Smooth muscle cell (in vitro differentiated cells): ENCODE measurements at regions not wholly inside any gene's neighbourhood (a gene's known extent, or its start where the extent isn't known, plus 50 kb on each side); places are given as distances from the start of the nearest gene placed in this dataset.

Source experiments
- DNase-seq: peaks from one replicate; lab custom pipeline; 2025; ENCODE audit not compliant: unreplicated experiment; lab: John Stamatoyannopoulos, UW
- H2AFZ ChIP-seq: fragments of 200-600 bp; sonication (generic); 2 replicates; pipeline ENCODE4 v1.6.0; 2016; ENCODE audit warnings: antibody characterized with exemption, low read depth, mild to moderate bottlenecking
- H3F3A ChIP-seq: fragments of 200-600 bp; sonication (generic); 2 replicates; pipeline ENCODE4 v1.6.0; 2017; ENCODE audit warnings: antibody characterized with exemption, low read depth
- H3K27ac ChIP-seq: fragments of 200-600 bp; sonication (generic); 2 replicates; pipeline ENCODE4 v1.5.1; 2016; ENCODE audit warnings: low read depth, mild to moderate bottlenecking
- H3K27me3 ChIP-seq: fragments of 200-600 bp; sonication (generic); 2 replicates; pipeline ENCODE4 v1.6.1; 2016; ENCODE audit warnings: low read depth, mild to moderate bottlenecking
- H3K36me3 ChIP-seq: fragments of 200-600 bp; sonication (generic); 2 replicates; pipeline ENCODE4 v1.5.1; 2016; ENCODE audit warnings: low read depth
- H3K4me1 ChIP-seq: fragments of 200-600 bp; sonication (generic); 2 replicates; pipeline ENCODE4 v1.5.1; 2016; ENCODE audit warnings: low read depth
- H3K4me2 ChIP-seq: fragments of 200-600 bp; sonication (generic); 2 replicates; pipeline ENCODE4 v1.6.0; 2016; ENCODE audit warnings: mild to moderate bottlenecking
- H3K4me3 ChIP-seq: fragments of 200-600 bp; sonication (generic); 2 replicates; pipeline ENCODE4 v1.5.1; 2016; ENCODE audit warnings: mild to moderate bottlenecking
- H3K79me2 ChIP-seq: fragments of 200-600 bp; sonication (generic); 2 replicates; pipeline ENCODE4 v1.6.0; 2016; ENCODE audit warnings: low read depth, mild to moderate bottlenecking
- H3K9ac ChIP-seq: fragments of 200-600 bp; sonication (generic); 2 replicates; pipeline ENCODE4 v1.6.0; 2016; ENCODE audit warnings: low read depth
- H3K9me3 ChIP-seq: fragments of 200-600 bp; sonication (generic); replicated peaks from 2 replicates; pipeline ENCODE4 v1.5.1; 2016; ENCODE audit warnings: low read depth
- H4K20me1 ChIP-seq: fragments of 200-600 bp; sonication (generic); 2 replicates; pipeline ENCODE4 v1.6.0; 2016; ENCODE audit warnings: low read depth
- WGBS: methylation state at CpG from one replicate; pipeline ENCODE4 v1.1.7; 2016; ENCODE audit warnings: low lambda C conversion rate; 5-methylcytosine and 5-hydroxymethylcytosine counted together
- TF ChIP-seq, protein P1 (sequence below): fragments of 200-600 bp; sonication (generic); IDR thresholded peaks from 2 replicates; pipeline ENCODE4 v1.5.1; 2017; ENCODE audit warnings: borderline replicate concordance, mild to moderate bottlenecking, antibody characterized with exemption; ENCODE audit not compliant: insufficient read depth, poor library complexity, severe bottlenecking

GRCh38 chr14:41419709-41420108 lies 187.0 kb upstream of the LRFN5 start:
- Histone ChIP-seq H3K4me2 (no peak overlapping the region), H3F3A (no peaks in the 10 kb centered on the region), H3K27ac (no peak overlapping the region), H3K9ac (no peak overlapping the region), H2AFZ (no peak overlapping the region), H4K20me1 (no peaks in the 10 kb centered on the region), H3K4me1 (no peaks in the 10 kb centered on the region), H3K9me3 (no peaks in the 10 kb centered on the region), H3K27me3 (no peaks in the 10 kb centered on the region), H3K36me3 (no peaks in the 10 kb centered on the region), H3K79me2 (no peaks in the 10 kb centered on the region), H3K4me3 (no peak overlapping the region)
- no peak for DNase-seq
- TF ChIP-seq, protein P1, sequence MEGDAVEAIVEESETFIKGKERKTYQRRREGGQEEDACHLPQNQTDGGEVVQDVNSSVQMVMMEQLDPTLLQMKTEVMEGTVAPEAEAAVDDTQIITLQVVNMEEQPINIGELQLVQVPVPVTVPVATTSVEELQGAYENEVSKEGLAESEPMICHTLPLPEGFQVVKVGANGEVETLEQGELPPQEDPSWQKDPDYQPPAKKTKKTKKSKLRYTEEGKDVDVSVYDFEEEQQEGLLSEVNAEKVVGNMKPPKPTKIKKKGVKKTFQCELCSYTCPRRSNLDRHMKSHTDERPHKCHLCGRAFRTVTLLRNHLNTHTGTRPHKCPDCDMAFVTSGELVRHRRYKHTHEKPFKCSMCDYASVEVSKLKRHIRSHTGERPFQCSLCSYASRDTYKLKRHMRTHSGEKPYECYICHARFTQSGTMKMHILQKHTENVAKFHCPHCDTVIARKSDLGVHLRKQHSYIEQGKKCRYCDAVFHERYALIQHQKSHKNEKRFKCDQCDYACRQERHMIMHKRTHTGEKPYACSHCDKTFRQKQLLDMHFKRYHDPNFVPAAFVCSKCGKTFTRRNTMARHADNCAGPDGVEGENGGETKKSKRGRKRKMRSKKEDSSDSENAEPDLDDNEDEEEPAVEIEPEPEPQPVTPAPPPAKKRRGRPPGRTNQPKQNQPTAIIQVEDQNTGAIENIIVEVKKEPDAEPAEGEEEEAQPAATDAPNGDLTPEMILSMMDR: no peak
- 56% methylated on average over 4 of the region's 4 CpGs for WGBS

DNA sequence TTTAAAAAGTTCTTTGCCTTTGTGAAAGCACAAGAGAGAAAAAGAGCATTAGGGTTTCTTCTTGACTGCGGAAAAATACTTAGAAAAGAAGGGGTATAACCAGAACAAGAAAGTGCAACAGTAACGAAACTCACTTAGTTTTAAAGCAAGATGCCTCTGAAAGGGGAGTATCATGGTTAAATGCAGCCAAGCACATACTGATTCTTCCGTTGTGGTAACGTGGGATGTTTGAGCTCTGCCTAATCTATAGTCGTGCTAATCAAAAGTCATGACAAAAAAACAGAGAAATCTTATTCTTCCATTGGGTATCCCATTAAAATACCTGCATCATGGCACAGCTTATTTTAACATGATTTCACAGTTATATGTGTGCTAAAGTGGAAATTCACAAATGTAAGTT lies 187.8 kb upstream of the LRFN5 start:
- TF ChIP-seq, protein P1: no peak
- no peaks in the 10 kb centered on the region for H3K27me3 ChIP-seq
- 54% methylated on average over 5 of the region's 5 CpGs for WGBS
- no peak overlapping the region for H3K4me3 ChIP-seq
- no peak for DNase-seq
- H3F3A ChIP-seq: no peaks in the 10 kb centered on the region
- H2AFZ ChIP-seq: no peak overlapping the region
- no peaks in the 10 kb centered on the region for H3K79me2 ChIP-seq
- H3K27ac ChIP-seq: no peak overlapping the region
- no peak overlapping the region for H3K4me2 ChIP-seq
- no peaks in the 10 kb centered on the region for H3K9me3 ChIP-seq
- H3K9ac ChIP-seq: no peak overlapping the region
- no peaks in the 10 kb centered on the region for H3K4me1 ChIP-seq
- no peaks in the 10 kb centered on the region for H3K36me3 ChIP-seq
- no peaks in the 10 kb centered on the region for H4K20me1 ChIP-seq

DNA sequence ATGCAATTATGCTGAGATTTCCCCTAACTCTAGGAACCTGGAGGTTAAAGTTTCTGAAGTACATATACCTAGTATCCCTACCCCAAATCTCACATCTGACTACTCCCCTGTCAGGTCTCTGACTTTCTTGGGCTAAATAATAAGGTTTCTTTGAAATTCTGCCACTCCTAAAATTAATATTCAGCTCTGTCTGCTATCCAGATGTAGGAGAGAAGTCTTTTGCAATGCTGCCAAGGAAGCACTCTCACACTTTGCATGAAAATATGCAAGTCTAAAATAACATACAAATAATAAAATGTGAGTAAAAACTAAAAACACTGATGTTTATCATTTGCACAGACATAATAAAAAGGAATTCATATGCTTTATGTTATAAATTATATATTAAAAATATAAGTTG lies 196.9 kb upstream of the LRFN5 start:
- H3K36me3 ChIP-seq: no peaks in the 10 kb centered on the region
- no peak overlapping the region for H3K4me3 ChIP-seq
- H3K27ac ChIP-seq: no peak overlapping the region
- DNase-seq: no peak
- H3F3A ChIP-seq: no peaks in the 10 kb centered on the region
- no peak overlapping the region for H2AFZ ChIP-seq
- no peaks in the 10 kb centered on the region for H4K20me1 ChIP-seq
- H3K79me2 ChIP-seq: no peaks in the 10 kb centered on the region
- no peaks in the 10 kb centered on the region for H3K9me3 ChIP-seq
- no peaks in the 10 kb centered on the region for H3K27me3 ChIP-seq
- TF ChIP-seq, protein P1: no peak
- no peak overlapping the region for H3K9ac ChIP-seq
- H3K4me2 ChIP-seq: no peak overlapping the region
- no peaks in the 10 kb centered on the region for H3K4me1 ChIP-seq

- H3K9ac ChIP-seq: no peak overlapping the region
- no peaks in the 10 kb centered on the region for H3F3A ChIP-seq
- no peaks in the 10 kb centered on the region for H3K9me3 ChIP-seq
- H3K36me3 ChIP-seq: no peaks in the 10 kb centered on the region
- no peak overlapping the region for H3K27ac ChIP-seq
- no peak overlapping the region for H3K4me2 ChIP-seq
- H3K4me1 ChIP-seq: peaks cover 4% of the 10 kb centered on the region
- no peaks in the 10 kb centered on the region for H3K79me2 ChIP-seq
- TF ChIP-seq, protein P1: no peak
- H2AFZ ChIP-seq: no peak overlapping the region
- no peak for DNase-seq
- H3K27me3 ChIP-seq: no peaks in the 10 kb centered on the region
- H4K20me1 ChIP-seq: no peaks in the 10 kb centered on the region
- H3K4me3 ChIP-seq: no peak overlapping the region
These were observed 202.6 kb upstream of the LRFN5 start for GRCh38 chr14:41404126-41404525.
